Colonic mucosa (tissue), 4 donors: ENCODE measurements at regions not wholly inside any gene's neighbourhood (a gene's known extent, or its start where the extent isn't known, plus 50 kb on each side); places are given as distances from the start of the nearest gene placed in this dataset.

ENCODE experiments used
- DNase-seq: peaks from one replicate; pipeline ENCODE4 v3.0.0-alpha.2; 2020
- H3K27ac ChIP-seq: fragments of 200-600 bp; one replicate; pipeline ENCODE4 v1.8.0; 2021
- H3K27me3 ChIP-seq: fragments of 200-600 bp; one replicate; pipeline ENCODE4 v1.8.0; 2021
- H3K36me3 ChIP-seq: fragments of 200-600 bp; one replicate; pipeline ENCODE4 v1.8.0; 2021
- H3K4me1 ChIP-seq: fragments of 200-600 bp; one replicate; pipeline ENCODE4 v1.8.0; 2021; ENCODE audit warnings: mild to moderate bottlenecking
- H3K4me3 ChIP-seq: fragments of 200-600 bp; one replicate; pipeline ENCODE4 v1.8.0; 2021
- H3K9ac ChIP-seq, 2 donors: one replicate each; pipeline ENCODE4 v1.7.0; 2013; ENCODE audit warnings: control low read depth in 2 of 2, low read depth in 2 of 2, low read length in 2 of 2
- H3K9me3 ChIP-seq: fragments of 200-600 bp; one replicate; pipeline ENCODE4 v1.8.0; 2021
- CTCF ChIP-seq: fragments of 200-600 bp; IDR thresholded peaks from one replicate; pipeline ENCODE4 v1.8.0; 2022; ENCODE audit warnings: antibody characterized with exemption, mild to moderate bottlenecking
- intact Hi-C: fragments of 100-400 bp; cut with DNase I; formaldehyde crosslinking; loops from one replicate; pipeline ENCODE4 v1.14.1; 2022
- donor health status: healthy.
- donor health status: DM: no; HTN: no; CAD: no.
- donor health status: DM: no; HTN: no; CAD: no.

GRCh38 chr2:150981826-150982225 is 279.8 kb downstream of the RBM43 start:
- no peak for DNase-seq
- Histone ChIP-seq H3K27ac (no peak overlapping the region), H3K9me3 (no peaks in the 10 kb centered on the region)

GRCh38 chr2:150978053-150978452 is 283.6 kb downstream of the RBM43 start:
- Histone ChIP-seq H3K27ac (no peak overlapping the region), H3K4me3 (no peak overlapping the region), H3K36me3 (no peaks in the 10 kb centered on the region), H3K9me3 (no peaks in the 10 kb centered on the region), H3K27me3 (no peaks in the 10 kb centered on the region), H3K4me1 (no peaks in the 10 kb centered on the region), H3K9ac (no peak overlapping the region)
- no peak for TF ChIP-seq CTCF
- intact Hi-C loops = no loop called here
- DNase-seq = no peak

More at GRCh38 chr2:150981826-150982225, 279.8 kb downstream of the RBM43 start:
- no peaks in the 10 kb centered on the region for H3K27me3 ChIP-seq
- no peak overlapping the region for H3K9ac ChIP-seq
- intact Hi-C loops = no loop called here
- no peaks in the 10 kb centered on the region for H3K4me1 ChIP-seq
- no peaks in the 10 kb centered on the region for H3K36me3 ChIP-seq
- TF ChIP-seq CTCF = no peak
- H3K4me3 ChIP-seq = no peak overlapping the region

- H3K27ac ChIP-seq = no peak overlapping the region
- no peaks in the 10 kb centered on the region for H3K4me1 ChIP-seq
- no peak for TF ChIP-seq CTCF
- DNase-seq = no peak
- no peaks in the 10 kb centered on the region for H3K36me3 ChIP-seq
- intact Hi-C loops = no loop called here
- no peak overlapping the region for H3K4me3 ChIP-seq
- H3K9ac ChIP-seq = no peak overlapping the region
- H3K27me3 ChIP-seq = no peaks in the 10 kb centered on the region
- no peaks in the 10 kb centered on the region for H3K9me3 ChIP-seq
These were observed 284.4 kb downstream of the RBM43 start for GRCh38 chr2:150977296-150977695.

GRCh38 chr2:150976604-150977003 is 285.1 kb downstream of the RBM43 start:
- no peak overlapping the region for H3K4me3 ChIP-seq
- no peak overlapping the region for H3K27ac ChIP-seq
- no peaks in the 10 kb centered on the region for H3K36me3 ChIP-seq
- no peaks in the 10 kb centered on the region for H3K4me1 ChIP-seq
- TF ChIP-seq CTCF = no peak
- DNase-seq = no peak
- no peaks in the 10 kb centered on the region for H3K27me3 ChIP-seq
- no peak overlapping the region for H3K9ac ChIP-seq
- intact Hi-C loops = no loop called here
- H3K9me3 ChIP-seq = no peaks in the 10 kb centered on the region

GRCh38 chr2:150974864-150975263 is 286.8 kb downstream of the RBM43 start:
- Histone ChIP-seq H3K27ac (no peak overlapping the region), H3K4me3 (no peak overlapping the region), H3K27me3 (no peaks in the 10 kb centered on the region), H3K36me3 (no peaks in the 10 kb centered on the region), H3K9ac (no peak overlapping the region), H3K4me1 (no peaks in the 10 kb centered on the region), H3K9me3 (no peaks in the 10 kb centered on the region)
- no peak for TF ChIP-seq CTCF
- intact Hi-C loops = no loop called here
- DNase-seq = no peak

- Histone ChIP-seq H3K4me1 (no peaks in the 10 kb centered on the region), H3K9me3 (no peaks in the 10 kb centered on the region), H3K4me3 (no peak overlapping the region), H3K27me3 (no peaks in the 10 kb centered on the region), H3K27ac (no peak overlapping the region), H3K9ac (no peak overlapping the region), H3K36me3 (no peaks in the 10 kb centered on the region)
- TF ChIP-seq CTCF = no peak
- intact Hi-C loops = no loop called here
- DNase-seq = no peak
These were observed 287.4 kb downstream of the RBM43 start for GRCh38 chr2:150974234-150974633.
